CD14-positive monocyte (primary cell): ENCODE measurements at regions not wholly inside any gene's neighbourhood (a gene's known extent, or its start where the extent isn't known, plus 50 kb on each side); places are given as distances from the start of the nearest gene placed in this dataset.

ENCODE experiments used
- DNase-seq, 3 donors: peaks; one replicate each; pipeline ENCODE4 v3.0.0-alpha.2; 2011 to 2022
- H2AFZ ChIP-seq: 2 replicates; pipeline ENCODE4 v1.6.0; 2012; ENCODE audit warnings: mild to moderate bottlenecking, low read depth, low read length, inconsistent platforms; ENCODE audit not compliant: insufficient read depth, poor library complexity, severe bottlenecking
- H3K27ac ChIP-seq, 2 donors: 1 replicate in 1 of 2; 2 replicates in 1 of 2; pipeline ENCODE4 v1.5.1; 2012 to 2013; ENCODE audit warnings: low read length in 2 of 2, control low read depth in 1 of 2, inconsistent platforms in 1 of 2, low read depth in 1 of 2, mild to moderate bottlenecking in 1 of 2
- H3K27me3 ChIP-seq, 2 donors: one replicate each; pipeline versions ENCODE4 v1.6.0 to v1.6.1; 2011 to 2013; ENCODE audit warnings: low read length in 2 of 2; ENCODE audit not compliant: control insufficient read depth in 2 of 2, insufficient read depth in 2 of 2
- H3K36me3 ChIP-seq, 2 donors: replicated peaks in 1 of 2; 1 replicate in 1 of 2; 2 replicates in 1 of 2; pipeline versions ENCODE4 v1.5.1 to v1.6.1; 2012 to 2013; ENCODE audit warnings: low read length in 2 of 2, control low read depth in 1 of 2, inconsistent platforms in 1 of 2, mild to moderate bottlenecking in 1 of 2; ENCODE audit not compliant: insufficient read depth in 2 of 2, control insufficient read depth in 1 of 2
- H3K4me1 ChIP-seq, 2 donors: 1 replicate in 1 of 2; 2 replicates in 1 of 2; pipeline versions ENCODE4 v1.5.1 to v1.6.1; 2012 to 2013; ENCODE audit warnings: low read length in 2 of 2, control low read depth in 1 of 2, inconsistent platforms in 1 of 2, mild to moderate bottlenecking in 1 of 2, moderate library complexity in 1 of 2; ENCODE audit not compliant: insufficient read depth in 2 of 2, control insufficient read depth in 1 of 2
- H3K4me2 ChIP-seq: replicated peaks from 2 replicates; pipeline ENCODE3; 2012; ENCODE audit warnings: low read length, moderate library complexity, mild to moderate bottlenecking; ENCODE audit not compliant: poor library complexity, severe bottlenecking; ENCODE audit errors: extremely low read depth
- H3K4me3 ChIP-seq, 3 experiments: fragments of 200-600 bp in 1 of 3; sonication (generic) in 1 of 3; replicated peaks in 1 of 3; 1 replicate in 2 of 3; 2 replicates in 1 of 3; pipeline ENCODE4 v1.5.1; 2011 to 2013; ENCODE audit warnings: low read length in 3 of 3, mild to moderate bottlenecking in 3 of 3, control low read depth in 2 of 3, low read depth in 2 of 3, inconsistent platforms in 1 of 3, moderate library complexity in 1 of 3
- H3K79me2 ChIP-seq: 2 replicates; pipeline ENCODE4 v1.6.0; 2012; ENCODE audit warnings: mild to moderate bottlenecking, control low read depth, inconsistent platforms, low read length, moderate library complexity; ENCODE audit not compliant: insufficient read depth
- H3K9ac ChIP-seq: 2 replicates; pipeline ENCODE4 v1.6.0; 2017; ENCODE audit warnings: low read length, mild to moderate bottlenecking; ENCODE audit not compliant: insufficient read depth, poor library complexity, severe bottlenecking
- H3K9me3 ChIP-seq, 2 donors: replicated peaks in 1 of 2; 1 replicate in 1 of 2; 2 replicates in 1 of 2; pipeline versions ENCODE4 v1.5.1 to v1.6.1; 2012 to 2013; ENCODE audit warnings: low read length in 2 of 2, control low read depth in 1 of 2; ENCODE audit not compliant: control insufficient read depth in 1 of 2, insufficient read depth in 1 of 2
- H4K20me1 ChIP-seq: 2 replicates; pipeline ENCODE4 v1.6.0; 2012; ENCODE audit warnings: mild to moderate bottlenecking, low read length, control low read depth, moderate library complexity; ENCODE audit not compliant: insufficient read depth
- H3K27ac Mint-ChIP-seq, 7 donors: one replicate each; pipeline ENCODE4 v1.8.0; 2020; ENCODE audit warnings: mild to moderate bottlenecking in 7 of 7, mixed read lengths in 7 of 7, moderate library complexity in 6 of 7, inconsistent platforms in 2 of 7
- H3K27me3 Mint-ChIP-seq, 3 donors: one replicate each; pipeline ENCODE4 v1.8.0; 2021 to 2022; ENCODE audit warnings: low read depth in 3 of 3, mild to moderate bottlenecking in 3 of 3, mixed read lengths in 3 of 3, moderate library complexity in 3 of 3, inconsistent platforms in 1 of 3
- H3K36me3 Mint-ChIP-seq, 2 donors: one replicate each; pipeline ENCODE4 v1.8.0; 2020; ENCODE audit warnings: mixed read lengths in 2 of 2, inconsistent platforms in 1 of 2, mild to moderate bottlenecking in 1 of 2
- H3K4me1 Mint-ChIP-seq: one replicate; pipeline ENCODE4 v1.8.0; 2020; ENCODE audit warnings: mild to moderate bottlenecking, mixed read lengths
- H3K4me3 Mint-ChIP-seq, 2 donors: one replicate each; pipeline ENCODE4 v1.8.0; 2020; ENCODE audit warnings: mild to moderate bottlenecking in 2 of 2, mixed read lengths in 2 of 2, moderate library complexity in 1 of 2
- H3K9me3 Mint-ChIP-seq, 7 donors: one replicate each; pipeline ENCODE4 v1.8.0; 2020 to 2022; ENCODE audit warnings: mixed read lengths in 7 of 7, mild to moderate bottlenecking in 6 of 7, moderate library complexity in 6 of 7, inconsistent platforms in 2 of 7
- intact Hi-C, 2 donors: fragments of 100-400 bp; cut with micrococcal nuclease; formaldehyde crosslinking; loops; one replicate each; pipeline versions ENCODE4 v1.15.0 to v1.15.1; 2023
- TF ChIP-seq, protein P1 (sequence below): fragments of 200-600 bp; IDR thresholded peaks from one replicate; pipeline ENCODE4 v1.8.0; 2022; ENCODE audit warnings: antibody characterized with exemption, mild to moderate bottlenecking

- H3K79me2 ChIP-seq, result no peaks in the 10 kb centered on the region
- H3K4me2 ChIP-seq, result no peak overlapping the region
- H3K36me3 Mint-ChIP-seq, result no peaks in the 10 kb centered on the region
- H3K4me1 Mint-ChIP-seq, result no peaks in the 10 kb centered on the region
- H3K9me3 ChIP-seq, result peaks cover 15 to 21% of the 10 kb centered on the region in 2 donors
- H3K9me3 Mint-ChIP-seq, result peaks cover 17 to 41% (median 24%) of the 10 kb centered on the region in 7 donors
- no peak overlapping the region for H3K27ac ChIP-seq
- intact Hi-C loops, result loop anchor here in 1 of 2 donors (1.0 kb wide), 1 partner anchor 8 kb away; no protein-coding TSS in a partner anchor
- DNase-seq, result no peak
- no peaks in the 10 kb centered on the region for H3K36me3 ChIP-seq
- no peak overlapping the region for H3K9ac ChIP-seq
- H2AFZ ChIP-seq, result no peak overlapping the region
- TF ChIP-seq, protein P1, sequence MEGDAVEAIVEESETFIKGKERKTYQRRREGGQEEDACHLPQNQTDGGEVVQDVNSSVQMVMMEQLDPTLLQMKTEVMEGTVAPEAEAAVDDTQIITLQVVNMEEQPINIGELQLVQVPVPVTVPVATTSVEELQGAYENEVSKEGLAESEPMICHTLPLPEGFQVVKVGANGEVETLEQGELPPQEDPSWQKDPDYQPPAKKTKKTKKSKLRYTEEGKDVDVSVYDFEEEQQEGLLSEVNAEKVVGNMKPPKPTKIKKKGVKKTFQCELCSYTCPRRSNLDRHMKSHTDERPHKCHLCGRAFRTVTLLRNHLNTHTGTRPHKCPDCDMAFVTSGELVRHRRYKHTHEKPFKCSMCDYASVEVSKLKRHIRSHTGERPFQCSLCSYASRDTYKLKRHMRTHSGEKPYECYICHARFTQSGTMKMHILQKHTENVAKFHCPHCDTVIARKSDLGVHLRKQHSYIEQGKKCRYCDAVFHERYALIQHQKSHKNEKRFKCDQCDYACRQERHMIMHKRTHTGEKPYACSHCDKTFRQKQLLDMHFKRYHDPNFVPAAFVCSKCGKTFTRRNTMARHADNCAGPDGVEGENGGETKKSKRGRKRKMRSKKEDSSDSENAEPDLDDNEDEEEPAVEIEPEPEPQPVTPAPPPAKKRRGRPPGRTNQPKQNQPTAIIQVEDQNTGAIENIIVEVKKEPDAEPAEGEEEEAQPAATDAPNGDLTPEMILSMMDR, result no peak
- H3K27me3 Mint-ChIP-seq, result no peaks in the 10 kb centered on the region
- H3K27ac Mint-ChIP-seq, result no peak overlapping the region
- H3K27me3 ChIP-seq, result no peaks in the 10 kb centered on the region
- no peak overlapping the region for H3K4me3 Mint-ChIP-seq
- H4K20me1 ChIP-seq, result no peaks in the 10 kb centered on the region
- H3K4me3 ChIP-seq, result no peak overlapping the region
- no peaks in the 10 kb centered on the region for H3K4me1 ChIP-seq
Measured at GRCh38 chr6:73901986-73902385, 206.0 kb downstream of the CD109 start.

DNA sequence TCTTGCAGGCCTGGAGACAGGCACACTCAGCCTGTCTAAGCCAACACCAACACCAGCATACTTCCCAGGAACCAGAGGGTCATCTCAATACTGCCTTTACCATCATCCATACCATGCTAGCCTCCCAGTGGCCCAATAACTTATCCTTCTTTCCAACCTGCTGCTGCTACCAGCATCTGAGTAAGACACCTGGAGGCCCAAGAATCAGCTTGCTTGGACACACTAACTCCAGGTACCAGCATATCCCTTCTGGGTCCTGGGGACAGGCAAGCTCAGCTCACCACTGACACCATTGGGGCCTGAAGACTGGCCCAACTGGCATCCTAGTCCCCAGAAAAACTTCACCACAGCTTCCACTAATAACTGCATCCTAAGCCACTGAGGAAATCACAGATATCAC, 205.3 kb downstream of the CD109 start:
- Histone ChIP-seq H3K27ac (no peak overlapping the region), H2AFZ (no peak overlapping the region), H3K9me3 (peaks cover 15 to 21% of the 10 kb centered on the region in 2 donors), H3K4me1 (no peaks in the 10 kb centered on the region), H3K9ac (no peak overlapping the region), H3K79me2 (no peaks in the 10 kb centered on the region), H3K4me3 (no peak overlapping the region), H4K20me1 (no peaks in the 10 kb centered on the region), H3K4me2 (no peak overlapping the region), H3K36me3 (no peaks in the 10 kb centered on the region), H3K27me3 (no peaks in the 10 kb centered on the region)
- no peaks in the 10 kb centered on the region for H3K27me3 Mint-ChIP-seq
- H3K4me1 Mint-ChIP-seq, result no peaks in the 10 kb centered on the region
- TF ChIP-seq, protein P1, result no peak
- H3K27ac Mint-ChIP-seq, result no peak overlapping the region
- intact Hi-C loops, result no loop called here
- H3K4me3 Mint-ChIP-seq, result no peak overlapping the region
- no peaks in the 10 kb centered on the region for H3K36me3 Mint-ChIP-seq
- DNase-seq, result no peak
- H3K9me3 Mint-ChIP-seq, result peaks cover 17 to 37% (median 22%) of the 10 kb centered on the region in 7 donors
